OCI-LY7 (cell line): ENCODE measurements at regions not wholly inside any gene's neighbourhood (a gene's known extent, or its start where the extent isn't known, plus 50 kb on each side); places are given as distances from the start of the nearest gene placed in this dataset.

Source experiments
- BruUV-seq: library from RNA; stranded (reverse); fragments of 400-500 nt; replicated peaks from 2 replicates; lab custom pipeline; 2021; lab: Mats Ljungman, UMichigan
- CTCF ChIA-PET: fragments of 300-600 bp; sonication (Branson Sonifier 250); formaldehyde crosslinking; loops from one replicate; lab custom pipeline; 2022; ENCODE audit warnings: antibody characterized with exemption; ENCODE audit not compliant: unreplicated experiment; lab: Charles Lee
- POLR2A ChIA-PET: fragments of 300-600 bp; sonication (Branson Sonifier 250); formaldehyde crosslinking; loops from one replicate; lab custom pipeline; 2022; ENCODE audit warnings: antibody characterized with exemption; lab: Charles Lee
- DNase-seq: peaks from one replicate; pipeline ENCODE4 v3.0.0-alpha.2; 2015; ENCODE audit warnings: low spot score
- H2AFZ ChIP-seq: fragments of 200-600 bp; sonication (generic), shearing (Covaris generic); 2 replicates; pipeline ENCODE4 v1.6.1; 2014; ENCODE audit warnings: mild to moderate bottlenecking, antibody characterized with exemption, low read length, moderate library complexity
- H3K27ac ChIP-seq: fragments of 200-600 bp; sonication (generic); 2 replicates; pipeline ENCODE4 v1.5.1; 2014; ENCODE audit warnings: mixed run types, low read depth, mild to moderate bottlenecking, moderate library complexity, low read length, inconsistent platforms; ENCODE audit not compliant: poor library complexity, severe bottlenecking
- H3K36me3 ChIP-seq: fragments of 200-600 bp; sonication (generic); 2 replicates; pipeline ENCODE4 v1.6.1; 2014; ENCODE audit warnings: mild to moderate bottlenecking, antibody characterized with exemption, low read length, moderate library complexity, mixed read lengths; ENCODE audit not compliant: insufficient read depth
- H3K4me1 ChIP-seq: fragments of 200-600 bp; sonication (generic); 2 replicates; pipeline ENCODE4 v1.5.1; 2014; ENCODE audit warnings: mild to moderate bottlenecking, low read length; ENCODE audit not compliant: insufficient read depth, poor library complexity, severe bottlenecking
- H3K4me2 ChIP-seq: fragments of 200-600 bp; sonication (generic); 2 replicates; pipeline ENCODE4 v1.6.1; 2014; ENCODE audit warnings: mild to moderate bottlenecking, low read length
- H3K4me3 ChIP-seq: fragments of 200-600 bp; sonication (generic); 2 replicates; pipeline ENCODE4 v1.5.1; 2014; ENCODE audit warnings: mild to moderate bottlenecking, low read depth, low read length; ENCODE audit not compliant: poor library complexity, severe bottlenecking
- H3K79me2 ChIP-seq: fragments of 200-600 bp; sonication (generic); 2 replicates; pipeline ENCODE4 v1.6.1; 2016; ENCODE audit warnings: low read depth, mild to moderate bottlenecking, low read length, moderate library complexity, mixed read lengths; ENCODE audit not compliant: insufficient read depth
- H3K9me2 ChIP-seq: fragments of 200-600 bp; sonication (generic); 2 replicates; pipeline ENCODE4 v1.6.1; 2016; ENCODE audit warnings: mild to moderate bottlenecking, low read length, mixed read lengths; ENCODE audit not compliant: insufficient read depth
- H3K9me3 ChIP-seq: fragments of 200-600 bp; sonication (generic); 2 replicates; pipeline ENCODE4 v1.6.1; 2014; ENCODE audit warnings: mild to moderate bottlenecking, mixed run types, low read length, mixed read lengths
- H4K20me1 ChIP-seq: fragments of 200-600 bp; sonication (generic); 2 replicates; pipeline ENCODE4 v1.6.1; 2014; ENCODE audit warnings: mild to moderate bottlenecking, antibody characterized with exemption, low read length, moderate library complexity, mixed read lengths; ENCODE audit not compliant: insufficient read depth
- EZH2phosphoT487 ChIP-seq: fragments of 200-600 bp; sonication (generic); IDR thresholded peaks from 2 replicates; pipeline ENCODE4 v1.6.1; 2018; ENCODE audit warnings: low read depth, borderline replicate concordance, mild to moderate bottlenecking, mixed run types, antibody characterized with exemption, low read length, moderate library complexity, mixed read lengths
- intact Hi-C: fragments of 100-400 bp; cut with micrococcal nuclease; formaldehyde crosslinking; loops from one replicate; pipeline ENCODE4 v1.10.0; 2022; ENCODE audit not compliant: unreplicated experiment
- TF ChIP-seq, protein P1 (sequence below): fragments of 200-600 bp; sonication (generic); conservative IDR thresholded peaks from 2 replicates; pipeline ENCODE4 v1.5.1; 2014; ENCODE audit warnings: mild to moderate bottlenecking, antibody characterized with exemption, low read length, moderate library complexity, mixed read lengths

DNA sequence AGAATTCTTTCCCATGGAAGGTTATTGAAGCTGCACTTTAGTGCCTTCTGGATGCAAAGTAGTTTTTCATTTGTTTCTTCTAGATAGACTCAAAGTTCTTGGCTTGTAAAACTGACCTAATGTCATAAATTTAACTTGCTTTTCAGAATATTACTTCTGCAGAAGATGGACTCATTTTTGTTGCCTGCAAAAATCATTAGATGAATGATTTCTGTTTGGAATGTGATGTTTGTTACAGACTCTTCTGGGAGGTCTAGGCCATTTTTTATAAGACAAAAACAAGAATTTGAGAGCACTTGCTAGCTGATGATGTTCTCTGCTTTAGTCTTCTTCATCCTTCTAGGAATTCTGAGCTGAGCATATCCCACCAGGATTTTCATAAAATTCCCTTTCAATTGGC is 308.6 kb upstream of the GIMD1 start:
- Histone ChIP-seq H3K9me3 (no peaks in the 10 kb centered on the region), H2AFZ (no peak overlapping the region), H3K9me2 (no peaks in the 10 kb centered on the region), H3K4me2 (no peak overlapping the region), H3K4me3 (no peak overlapping the region), H3K4me1 (no peaks in the 10 kb centered on the region), H3K79me2 (no peaks in the 10 kb centered on the region), H4K20me1 (no peaks in the 10 kb centered on the region), H3K27ac (no peak overlapping the region), H3K36me3 (no peaks in the 10 kb centered on the region)
- POLR2A ChIA-PET, result no interaction called here
- DNase-seq, result no peak
- no peak for TF ChIP-seq EZH2phosphoT487
- TF ChIP-seq, protein P1, sequence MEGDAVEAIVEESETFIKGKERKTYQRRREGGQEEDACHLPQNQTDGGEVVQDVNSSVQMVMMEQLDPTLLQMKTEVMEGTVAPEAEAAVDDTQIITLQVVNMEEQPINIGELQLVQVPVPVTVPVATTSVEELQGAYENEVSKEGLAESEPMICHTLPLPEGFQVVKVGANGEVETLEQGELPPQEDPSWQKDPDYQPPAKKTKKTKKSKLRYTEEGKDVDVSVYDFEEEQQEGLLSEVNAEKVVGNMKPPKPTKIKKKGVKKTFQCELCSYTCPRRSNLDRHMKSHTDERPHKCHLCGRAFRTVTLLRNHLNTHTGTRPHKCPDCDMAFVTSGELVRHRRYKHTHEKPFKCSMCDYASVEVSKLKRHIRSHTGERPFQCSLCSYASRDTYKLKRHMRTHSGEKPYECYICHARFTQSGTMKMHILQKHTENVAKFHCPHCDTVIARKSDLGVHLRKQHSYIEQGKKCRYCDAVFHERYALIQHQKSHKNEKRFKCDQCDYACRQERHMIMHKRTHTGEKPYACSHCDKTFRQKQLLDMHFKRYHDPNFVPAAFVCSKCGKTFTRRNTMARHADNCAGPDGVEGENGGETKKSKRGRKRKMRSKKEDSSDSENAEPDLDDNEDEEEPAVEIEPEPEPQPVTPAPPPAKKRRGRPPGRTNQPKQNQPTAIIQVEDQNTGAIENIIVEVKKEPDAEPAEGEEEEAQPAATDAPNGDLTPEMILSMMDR, result no peak
- no TSS peak for BruUV-seq
- CTCF ChIA-PET, result no interaction called here
- intact Hi-C loops, result no loop called here

DNA sequence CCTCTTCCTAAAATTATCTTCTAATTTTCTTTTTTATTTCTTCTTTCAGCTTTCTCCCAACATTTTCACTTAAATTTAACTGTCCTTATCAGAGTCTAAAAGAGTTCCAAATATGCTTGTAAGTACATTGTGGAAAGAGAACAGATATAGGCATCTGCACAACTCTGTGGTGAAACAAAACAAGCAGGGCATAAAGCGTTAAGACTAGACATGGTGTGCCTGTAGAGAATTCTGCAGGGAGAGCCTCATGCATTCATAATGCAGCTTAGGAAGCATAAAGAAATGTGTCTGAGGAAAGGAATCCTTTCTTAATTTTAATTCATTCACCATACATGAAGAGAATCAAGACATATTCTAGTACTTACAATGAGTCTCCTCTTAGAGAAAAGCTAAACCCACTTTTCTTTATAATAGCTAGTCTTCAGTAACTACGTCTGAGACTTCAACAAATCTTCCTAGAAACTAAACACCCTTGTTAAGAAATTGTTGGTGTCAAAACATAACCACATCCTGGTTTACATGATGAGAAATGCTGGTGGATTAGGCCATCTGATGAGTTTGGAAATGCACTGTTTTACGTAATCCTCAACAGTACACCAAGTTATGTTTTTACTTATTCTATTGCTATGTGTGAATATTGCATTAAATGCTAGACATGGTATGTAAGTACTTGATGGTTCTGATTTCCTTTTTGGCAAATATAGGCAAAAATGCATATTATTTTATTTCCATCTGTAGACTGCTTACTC is 307.8 kb upstream of the GIMD1 start:
- no peaks in the 10 kb centered on the region for H4K20me1 ChIP-seq
- no peak overlapping the region for H3K4me3 ChIP-seq
- CTCF ChIA-PET, result no interaction called here
- intact Hi-C loops, result no loop called here
- DNase-seq, result no peak
- no peaks in the 10 kb centered on the region for H3K36me3 ChIP-seq
- H2AFZ ChIP-seq, result no peak overlapping the region
- no peaks in the 10 kb centered on the region for H3K9me2 ChIP-seq
- POLR2A ChIA-PET, result interaction anchor here (1.0 kb wide), 1 partner anchor 87 kb away, joined by 5 read pairs; no protein-coding TSS in a partner anchor
- no peaks in the 10 kb centered on the region for H3K9me3 ChIP-seq
- no peak overlapping the region for H3K27ac ChIP-seq
- no peak for TF ChIP-seq EZH2phosphoT487
- TF ChIP-seq, protein P1, result no peak
- no peaks in the 10 kb centered on the region for H3K79me2 ChIP-seq
- H3K4me2 ChIP-seq, result no peak overlapping the region
- no TSS peak for BruUV-seq
- no peaks in the 10 kb centered on the region for H3K4me1 ChIP-seq

DNA sequence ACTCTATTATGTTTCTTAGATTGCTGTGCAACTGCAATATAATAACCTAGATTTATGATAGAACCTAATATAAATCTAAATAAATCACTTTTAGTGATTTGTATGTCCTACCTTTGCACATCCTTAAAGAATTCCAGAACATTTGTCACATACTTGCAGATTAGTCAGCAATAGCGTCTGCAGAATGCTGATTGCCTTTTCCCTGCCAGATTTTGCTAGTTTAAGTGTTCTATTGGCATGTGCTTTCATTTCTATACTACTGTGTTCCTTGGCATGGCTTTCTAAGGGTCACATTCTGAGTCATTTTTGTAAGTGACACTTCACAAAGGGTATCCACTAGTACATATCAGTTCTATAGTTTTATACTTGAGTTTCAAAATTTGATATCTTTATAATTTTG is 303.1 kb upstream of the GIMD1 start:
- H3K9me2 ChIP-seq, result no peaks in the 10 kb centered on the region
- ChIA-PET CTCF (no interaction called here), POLR2A (no interaction called here)
- no peaks in the 10 kb centered on the region for H3K36me3 ChIP-seq
- no peaks in the 10 kb centered on the region for H3K4me1 ChIP-seq
- no TSS peak for BruUV-seq
- DNase-seq, result no peak
- no peak overlapping the region for H3K4me3 ChIP-seq
- H3K4me2 ChIP-seq, result no peak overlapping the region
- H3K9me3 ChIP-seq, result no peaks in the 10 kb centered on the region
- H3K27ac ChIP-seq, result no peak overlapping the region
- intact Hi-C loops, result no loop called here
- TF ChIP-seq, protein P1, result no peak
- TF ChIP-seq EZH2phosphoT487, result no peak
- no peaks in the 10 kb centered on the region for H3K79me2 ChIP-seq
- no peaks in the 10 kb centered on the region for H4K20me1 ChIP-seq
- no peak overlapping the region for H2AFZ ChIP-seq
